HepG2 (cell line): ENCODE measurements at regions not wholly inside any gene's neighbourhood (a gene's known extent, or its start where the extent isn't known, plus 50 kb on each side); places are given as distances from the start of the nearest gene placed in this dataset.
"Not testable (repeated sequence)": the region's sequence is repeated elsewhere in the genome, so short reads cannot be mapped to it uniquely, and the experiment has no call there.

ENCODE experiments used
- ATAC-seq: fragments of 200-7000 bp; cut with Tn5 transposase; 3 replicates; pipeline ENCODE4 v1.9.1; 2020; ENCODE audit warnings: mild to moderate bottlenecking, moderate library complexity
- BruUV-seq: library from RNA; stranded (reverse); fragments of 400-500 nt; replicated peaks from 2 replicates; lab custom pipeline; 2021; lab: Mats Ljungman, UMichigan
- CTCF ChIA-PET: fragments of 300-600 bp; formaldehyde crosslinking; extraction: SDS; loops from one replicate; lab custom pipeline; 2021; ENCODE audit warnings: low total read pairs, inconsistent platforms, low intra/inter-chr PET ratio; lab: Yijun Ruan, JAX
- POLR2A ChIA-PET: fragments of 350-600 bp; sonication (Branson Sonifier 250); formaldehyde crosslinking; loops from one replicate; lab custom pipeline; 2020; ENCODE audit warnings: antibody characterized with exemption, inconsistent platforms; lab: Yijun Ruan, JAX
- DNase-seq: peaks from one replicate; pipeline ENCODE4 v3.0.0-alpha.2; 2015; ENCODE audit warnings: low spot score
- FAIRE-seq: peaks from 3 replicates; lab custom pipeline; 2011; peaks lifted over from hg19 to GRCh38; lab: Jason Lieb, UNC
- H2AFZ ChIP-seq: one replicate; pipeline ENCODE4 v1.6.1; 2011; ENCODE audit warnings: low read length, inconsistent platforms
- H3K27ac ChIP-seq: fragments of 300-600 bp; 3 replicates; pipeline ENCODE4 v1.8.0; 2011; ENCODE audit warnings: mixed run types, mild to moderate bottlenecking, mixed read lengths, low read length, inconsistent platforms; ENCODE audit not compliant: insufficient read depth; ENCODE audit errors: extremely low read length
- H3K27me3 ChIP-seq, 2 experiments: fragments of 200-600 bp in 1 of 2; 2 replicates in 1 of 2; 3 replicates in 1 of 2; pipeline versions ENCODE4 v1.6.0 to v1.8.0; 2011; ENCODE audit warnings: low read length in 2 of 2, mild to moderate bottlenecking in 2 of 2, moderate library complexity in 2 of 2, inconsistent platforms in 1 of 2; ENCODE audit not compliant: insufficient read depth in 2 of 2, control insufficient read depth in 1 of 2
- H3K36me3 ChIP-seq, 2 experiments: fragments of 200-600 bp in 1 of 2; replicated peaks in 1 of 2; 2 replicates in 1 of 2; 3 replicates in 1 of 2; pipeline versions ENCODE4 v1.5.1 to v1.8.0; 2011; ENCODE audit warnings: low read length in 2 of 2, inconsistent platforms in 1 of 2; ENCODE audit not compliant: insufficient read depth in 2 of 2, control insufficient read depth in 1 of 2
- H3K4me1 ChIP-seq: 2 replicates; pipeline ENCODE4 v1.5.1; 2012; ENCODE audit warnings: low read length, inconsistent platforms; ENCODE audit not compliant: insufficient read depth
- H3K4me2 ChIP-seq: 2 replicates; pipeline ENCODE4 v1.6.0; 2011; ENCODE audit warnings: low read depth, low read length, inconsistent platforms
- H3K4me3 ChIP-seq, 3 experiments: fragments of 200-600 bp in 1 of 3; sonication (generic), shearing (Covaris generic) in 1 of 3; replicated peaks in 1 of 3; 2 replicates each; pipeline ENCODE4 v1.5.1; 2011 to 2016; ENCODE audit warnings: low read length in 3 of 3, inconsistent platforms in 2 of 3, low read depth in 2 of 3, mild to moderate bottlenecking in 2 of 3, control low read depth in 1 of 3, mixed read lengths in 1 of 3; ENCODE audit not compliant: insufficient read depth in 1 of 3
- H3K79me2 ChIP-seq: one replicate; pipeline ENCODE4 v1.6.1; 2011; ENCODE audit warnings: low read length, inconsistent platforms; ENCODE audit not compliant: insufficient read depth
- H3K9ac ChIP-seq: 2 replicates; pipeline ENCODE4 v1.6.0; 2011; ENCODE audit warnings: mild to moderate bottlenecking, low read depth, low read length, inconsistent platforms; ENCODE audit not compliant: insufficient read depth
- H3K9me3 ChIP-seq: 2 replicates; pipeline ENCODE4 v1.5.1; 2012; ENCODE audit warnings: mild to moderate bottlenecking, low read length
- H4K20me1 ChIP-seq: 2 replicates; pipeline ENCODE4 v1.6.0; 2011; ENCODE audit warnings: inconsistent platforms, mild to moderate bottlenecking, low read length, moderate library complexity; ENCODE audit not compliant: insufficient read depth
- BCL6 ChIP-seq: IDR thresholded peaks from 2 replicates; pipeline ENCODE4 v1.6.1; 2016; ENCODE audit warnings: missing genetic modification reagents, missing compliant biosample characterization
- WGBS: methylation state at CpG from one replicate; pipeline ENCODE4 v1.1.6; 2017; ENCODE audit warnings: low lambda C conversion rate; 5-methylcytosine and 5-hydroxymethylcytosine counted together
- in situ Hi-C: cut with HindIII; loops from 2 replicates; pipeline ENCODE4 v1.10.0; 2017; ENCODE audit warnings: low pct_unique_long_range_greater_than_20kb; ENCODE audit not compliant: extremely low pct_ligation_motif_present
- intact Hi-C: fragments of 100-400 bp; cut with micrococcal nuclease; formaldehyde crosslinking; loops from one replicate; pipeline ENCODE4 v1.10.0; 2022; ENCODE audit not compliant: unreplicated experiment
- TF ChIP-seq, protein P1 (sequence below): sonication (generic); formaldehyde crosslinking; IDR thresholded peaks from 2 replicates; pipeline ENCODE4 v1.4.0; 2020; ENCODE audit warnings: missing genetic modification reagents

DNA sequence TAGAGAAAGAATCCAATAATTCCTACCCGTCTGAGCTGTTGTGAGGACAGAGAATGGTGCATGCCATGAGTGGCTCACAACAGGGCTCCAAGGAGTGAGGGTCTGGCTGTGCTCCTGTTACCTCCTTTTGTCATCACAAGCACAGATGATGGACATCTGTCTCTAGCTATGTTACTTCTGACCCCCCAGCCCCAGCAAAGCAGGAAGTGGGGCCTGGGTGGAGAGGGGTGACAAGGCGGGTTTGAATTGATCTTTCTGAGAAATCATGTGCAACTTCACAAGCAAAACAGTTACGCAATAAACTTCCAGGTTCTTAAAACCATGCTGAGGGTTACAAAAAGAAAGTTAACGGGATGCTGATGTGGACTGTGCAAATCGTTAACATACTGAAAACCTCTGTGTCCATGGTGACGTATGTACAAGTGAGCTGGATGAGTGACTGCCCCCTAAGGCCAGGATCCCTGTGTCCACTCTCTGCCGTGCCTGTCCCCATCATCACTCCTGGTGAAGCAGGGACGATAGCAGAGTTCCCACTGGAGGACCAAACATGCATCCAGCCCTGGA, 254.7 kb downstream of the BCL2L11 start:
- H3K9ac ChIP-seq, H3K4me3 ChIP-seq, H3K4me2 ChIP-seq, intact Hi-C loops, FAIRE-seq, CTCF ChIA-PET, H2AFZ ChIP-seq, H3K36me3 ChIP-seq, H3K79me2 ChIP-seq, BruUV-seq, DNase-seq, H3K9me3 ChIP-seq, POLR2A ChIA-PET, H3K27ac ChIP-seq, H4K20me1 ChIP-seq, ATAC-seq, in situ Hi-C loops, H3K27me3 ChIP-seq: not testable (repeated sequence)
- 91% methylated on average over 7 of the region's 8 CpGs for WGBS
- TF ChIP-seq, protein P1, sequence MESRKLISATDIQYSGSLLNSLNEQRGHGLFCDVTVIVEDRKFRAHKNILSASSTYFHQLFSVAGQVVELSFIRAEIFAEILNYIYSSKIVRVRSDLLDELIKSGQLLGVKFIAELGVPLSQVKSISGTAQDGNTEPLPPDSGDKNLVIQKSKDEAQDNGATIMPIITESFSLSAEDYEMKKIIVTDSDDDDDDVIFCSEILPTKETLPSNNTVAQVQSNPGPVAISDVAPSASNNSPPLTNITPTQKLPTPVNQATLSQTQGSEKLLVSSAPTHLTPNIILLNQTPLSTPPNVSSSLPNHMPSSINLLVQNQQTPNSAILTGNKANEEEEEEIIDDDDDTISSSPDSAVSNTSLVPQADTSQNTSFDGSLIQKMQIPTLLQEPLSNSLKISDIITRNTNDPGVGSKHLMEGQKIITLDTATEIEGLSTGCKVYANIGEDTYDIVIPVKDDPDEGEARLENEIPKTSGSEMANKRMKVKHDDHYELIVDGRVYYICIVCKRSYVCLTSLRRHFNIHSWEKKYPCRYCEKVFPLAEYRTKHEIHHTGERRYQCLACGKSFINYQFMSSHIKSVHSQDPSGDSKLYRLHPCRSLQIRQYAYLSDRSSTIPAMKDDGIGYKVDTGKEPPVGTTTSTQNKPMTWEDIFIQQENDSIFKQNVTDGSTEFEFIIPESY (CRISPR knock-in tag): peak; percentile 49; the same call in 1 of the 2 replicates
- TF ChIP-seq BCL6 (CRISPR knock-in tag): peak; percentile 70
- peaks cover 33% of the 10 kb centered on the region for H3K4me1 ChIP-seq

DNA sequence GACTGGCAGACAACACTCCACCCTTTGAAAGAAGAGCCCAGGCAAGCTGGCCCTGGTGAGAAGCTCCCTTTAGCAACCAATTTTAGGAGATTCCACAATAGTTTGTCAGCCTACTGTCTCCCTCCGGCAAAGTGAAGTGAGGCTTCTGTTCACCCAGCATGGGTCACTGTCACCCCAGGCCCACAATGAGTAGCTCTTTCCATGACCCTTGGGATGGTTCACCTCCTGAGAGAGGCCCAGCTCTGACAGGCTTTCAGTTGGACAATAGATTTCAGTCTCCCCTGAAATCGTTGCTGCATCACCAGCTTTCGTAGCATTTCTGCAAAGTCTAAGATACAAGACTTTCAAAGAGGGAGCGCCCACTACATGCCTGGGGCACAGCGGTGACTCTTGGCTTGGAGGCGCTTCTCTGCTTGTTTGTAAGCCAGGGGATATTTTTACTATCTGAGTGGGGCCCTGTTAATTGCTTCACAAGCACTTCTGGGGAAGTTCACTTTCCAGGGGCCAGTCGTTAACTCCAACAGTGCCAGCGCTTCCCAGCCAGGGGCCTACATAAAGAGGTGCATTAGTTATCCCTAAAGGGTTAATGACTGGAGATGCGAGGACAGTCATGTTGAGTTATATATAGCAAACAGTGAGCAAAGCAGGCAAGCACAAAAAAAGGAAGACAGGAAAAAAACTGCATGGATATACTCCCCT, 255.7 kb downstream of the BCL2L11 start:
- BruUV-seq, POLR2A ChIA-PET, H3K79me2 ChIP-seq, H2AFZ ChIP-seq, H3K9me3 ChIP-seq, intact Hi-C loops, FAIRE-seq, H3K9ac ChIP-seq, H3K36me3 ChIP-seq, CTCF ChIA-PET, in situ Hi-C loops, DNase-seq, H3K4me3 ChIP-seq, H4K20me1 ChIP-seq, ATAC-seq, H3K27ac ChIP-seq, H3K27me3 ChIP-seq: not testable (repeated sequence)
- peaks cover 33% of the 10 kb centered on the region for H3K4me1 ChIP-seq
- peak overlapping the region; percentile 45; the same call in 1 of the 2 replicates for H3K4me2 ChIP-seq
- WGBS: 52% methylated on average over 2 of the region's 9 CpGs
